ENCODE measurements at regions not wholly inside any gene's neighbourhood (a gene's known extent, or its start where the extent isn't known, plus 50 kb on each side); places are given as distances from the start of the nearest gene placed in this dataset.

DNA sequence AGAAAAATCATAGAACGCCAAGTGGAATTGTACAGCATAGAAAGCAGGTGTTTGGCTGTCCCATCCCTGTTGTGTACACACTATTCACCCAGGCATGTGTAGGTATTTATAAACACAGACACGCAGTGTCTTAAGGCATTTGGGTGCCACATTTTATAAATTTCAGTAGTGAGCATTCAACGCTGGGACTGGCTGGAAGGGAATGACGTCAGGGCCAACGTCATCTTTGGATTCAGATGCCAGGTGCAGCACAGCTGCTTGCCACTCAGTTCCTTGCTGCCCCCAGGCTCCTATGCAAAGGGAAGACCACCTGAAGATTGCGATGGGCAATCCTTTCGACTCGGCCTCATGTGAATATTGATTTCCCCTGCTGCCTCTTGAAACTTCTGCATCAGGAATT is 461.7 kb upstream of the SOX11 start:
- H3K27ac ChIP-seq, result no peak overlapping the region
- no peaks in the 10 kb centered on the region for H3K36me3 ChIP-seq
- H3K4me1 ChIP-seq, result no peaks in the 10 kb centered on the region
- TF ChIP-seq, protein P1, sequence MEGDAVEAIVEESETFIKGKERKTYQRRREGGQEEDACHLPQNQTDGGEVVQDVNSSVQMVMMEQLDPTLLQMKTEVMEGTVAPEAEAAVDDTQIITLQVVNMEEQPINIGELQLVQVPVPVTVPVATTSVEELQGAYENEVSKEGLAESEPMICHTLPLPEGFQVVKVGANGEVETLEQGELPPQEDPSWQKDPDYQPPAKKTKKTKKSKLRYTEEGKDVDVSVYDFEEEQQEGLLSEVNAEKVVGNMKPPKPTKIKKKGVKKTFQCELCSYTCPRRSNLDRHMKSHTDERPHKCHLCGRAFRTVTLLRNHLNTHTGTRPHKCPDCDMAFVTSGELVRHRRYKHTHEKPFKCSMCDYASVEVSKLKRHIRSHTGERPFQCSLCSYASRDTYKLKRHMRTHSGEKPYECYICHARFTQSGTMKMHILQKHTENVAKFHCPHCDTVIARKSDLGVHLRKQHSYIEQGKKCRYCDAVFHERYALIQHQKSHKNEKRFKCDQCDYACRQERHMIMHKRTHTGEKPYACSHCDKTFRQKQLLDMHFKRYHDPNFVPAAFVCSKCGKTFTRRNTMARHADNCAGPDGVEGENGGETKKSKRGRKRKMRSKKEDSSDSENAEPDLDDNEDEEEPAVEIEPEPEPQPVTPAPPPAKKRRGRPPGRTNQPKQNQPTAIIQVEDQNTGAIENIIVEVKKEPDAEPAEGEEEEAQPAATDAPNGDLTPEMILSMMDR (IDR thresholded peaks at IDR 0.05), result no peak
- H3K27me3 ChIP-seq, result no peaks in the 10 kb centered on the region
- H3K4me3 ChIP-seq, result no peak overlapping the region
- DNase-seq, result no peak
- H3K9me3 ChIP-seq, result no peaks in the 10 kb centered on the region
- intact Hi-C loops (cut with DNase I; ENCODE audit: low total_unique reads), result no loop called here

DNA sequence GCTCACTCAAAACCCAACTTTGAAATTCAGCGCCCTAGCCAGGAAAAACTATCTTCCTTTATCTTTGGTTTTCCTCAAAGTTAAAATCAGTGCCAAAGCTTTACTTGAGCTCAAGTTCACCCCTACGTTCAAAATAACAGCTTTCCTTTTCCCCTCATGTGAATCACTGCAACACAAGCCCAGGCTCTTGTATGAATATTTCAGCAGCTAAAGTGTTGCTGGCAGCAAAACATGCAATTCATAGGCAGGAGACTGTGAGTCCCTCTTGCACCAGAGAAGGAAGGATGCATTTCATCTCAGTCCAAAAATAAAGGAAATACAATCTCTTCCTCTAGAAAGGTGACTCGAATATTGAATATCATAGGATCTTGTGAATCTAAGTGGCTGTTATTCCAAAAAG is 461.3 kb upstream of the SOX11 start:
- Histone ChIP-seq H3K4me1 (no peaks in the 10 kb centered on the region), H3K36me3 (no peaks in the 10 kb centered on the region), H3K9me3 (no peaks in the 10 kb centered on the region), H3K27me3 (no peaks in the 10 kb centered on the region), H3K27ac (no peak overlapping the region), H3K4me3 (no peak overlapping the region)
- TF ChIP-seq, protein P1 (IDR thresholded peaks at IDR 0.05), result no peak
- intact Hi-C loops (cut with DNase I; ENCODE audit: low total_unique reads), result no loop called here
- no peak for DNase-seq

DNA sequence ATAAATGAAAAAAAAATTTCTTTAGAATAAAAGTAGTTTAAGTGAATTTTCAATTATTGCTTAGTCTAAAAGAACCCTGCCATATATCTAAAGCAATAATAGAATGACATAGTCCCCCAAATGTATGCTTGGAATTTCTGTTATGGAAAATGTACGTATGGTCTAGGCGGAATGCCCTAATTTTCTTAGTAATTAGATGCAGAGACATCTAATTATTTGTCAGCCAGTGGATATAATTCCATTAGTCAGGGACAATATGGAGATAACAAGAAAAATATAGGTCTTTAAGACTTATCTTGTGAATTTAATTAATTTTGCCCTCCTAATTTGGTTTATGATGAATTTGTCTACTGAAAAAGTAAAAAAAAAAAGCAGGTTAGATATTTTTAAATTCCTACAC is 460.9 kb upstream of the SOX11 start:
- DNase-seq, result no peak
- intact Hi-C loops (cut with DNase I; ENCODE audit: low total_unique reads), result no loop called here
- Histone ChIP-seq H3K4me1 (no peaks in the 10 kb centered on the region), H3K27me3 (no peaks in the 10 kb centered on the region), H3K9me3 (no peaks in the 10 kb centered on the region), H3K4me3 (no peak overlapping the region), H3K36me3 (no peaks in the 10 kb centered on the region), H3K27ac (no peak overlapping the region)
- TF ChIP-seq, protein P1 (IDR thresholded peaks at IDR 0.05), result no peak

DNA sequence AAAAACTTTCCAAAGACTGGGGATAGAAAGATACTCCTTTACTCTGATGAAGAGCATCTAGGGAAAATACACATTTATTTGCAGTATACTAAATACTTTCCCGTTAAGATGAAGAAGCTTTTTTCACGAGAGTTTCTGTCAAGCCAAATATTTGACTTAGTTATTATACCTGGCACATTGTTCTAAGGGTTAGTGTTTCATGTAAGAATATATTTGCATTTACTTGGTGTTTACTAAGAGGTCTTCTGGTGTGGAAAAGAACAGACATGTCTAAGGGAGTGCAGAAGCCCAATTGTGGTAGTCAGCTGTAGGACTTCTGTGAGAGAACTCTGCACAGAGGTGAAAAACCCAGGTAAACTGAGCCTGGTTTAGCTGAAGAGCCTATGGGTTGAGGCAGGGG is 457.6 kb upstream of the SOX11 start:
- intact Hi-C loops (cut with DNase I; ENCODE audit: low total_unique reads), result no loop called here
- TF ChIP-seq, protein P1 (IDR thresholded peaks at IDR 0.05), result no peak
- Histone ChIP-seq H3K36me3 (no peaks in the 10 kb centered on the region), H3K27ac (no peak overlapping the region), H3K4me1 (no peaks in the 10 kb centered on the region), H3K4me3 (no peak overlapping the region), H3K27me3 (no peaks in the 10 kb centered on the region), H3K9me3 (no peaks in the 10 kb centered on the region)
- no peak for DNase-seq

DNA sequence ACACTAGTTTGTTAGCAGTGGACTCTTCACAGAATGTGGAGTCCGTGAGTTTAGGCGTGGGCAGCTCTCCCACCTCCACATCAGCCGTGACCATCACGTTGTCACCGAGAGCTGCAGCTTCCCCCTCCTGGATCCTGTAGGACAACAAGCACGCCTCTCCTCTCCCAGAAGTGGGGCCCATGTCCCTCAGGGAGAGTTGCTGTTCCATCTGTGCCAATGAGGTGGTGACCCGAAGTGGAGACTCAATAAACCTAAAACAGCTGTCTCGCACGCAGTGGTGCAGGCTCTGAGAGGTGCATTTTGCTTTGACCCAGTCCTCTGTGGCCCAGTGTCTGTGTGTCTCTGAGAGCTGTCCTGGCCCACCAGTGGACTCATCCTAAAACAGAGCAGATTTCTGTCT is 456.5 kb upstream of the SOX11 start:
- Histone ChIP-seq H3K4me3 (no peak overlapping the region), H3K36me3 (no peaks in the 10 kb centered on the region), H3K4me1 (no peaks in the 10 kb centered on the region), H3K27me3 (no peaks in the 10 kb centered on the region), H3K27ac (no peak overlapping the region), H3K9me3 (no peaks in the 10 kb centered on the region)
- intact Hi-C loops (cut with DNase I; ENCODE audit: low total_unique reads), result no loop called here
- DNase-seq, result no peak
- TF ChIP-seq, protein P1 (IDR thresholded peaks at IDR 0.05), result no peak

DNA sequence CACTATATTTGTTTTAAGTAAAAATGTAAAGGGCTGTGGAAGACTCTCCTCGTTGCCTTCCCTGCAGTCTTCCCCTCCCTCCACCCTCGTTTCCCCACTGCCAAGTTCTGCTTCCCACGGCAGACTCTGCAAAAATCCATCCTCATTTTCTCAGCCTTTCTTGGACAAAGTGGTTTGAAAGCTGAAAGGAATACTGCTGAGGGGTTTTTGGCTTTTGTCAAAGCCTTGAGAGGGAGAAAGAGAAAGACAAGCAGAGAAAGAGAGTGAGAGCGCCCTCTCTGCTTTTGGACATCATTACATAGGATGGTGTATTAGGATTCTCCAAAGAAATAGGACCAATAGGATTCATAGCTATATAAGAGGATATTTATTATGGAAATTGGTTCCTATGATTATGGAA is 455.9 kb upstream of the SOX11 start:
- H3K4me1 ChIP-seq, result no peaks in the 10 kb centered on the region
- no peak overlapping the region for H3K4me3 ChIP-seq
- H3K27me3 ChIP-seq, result no peaks in the 10 kb centered on the region
- TF ChIP-seq, protein P1 (IDR thresholded peaks at IDR 0.05), result no peak
- no peak for DNase-seq
- intact Hi-C loops (cut with DNase I; ENCODE audit: low total_unique reads), result no loop called here
- H3K27ac ChIP-seq, result no peak overlapping the region
- no peaks in the 10 kb centered on the region for H3K9me3 ChIP-seq
- H3K36me3 ChIP-seq, result no peaks in the 10 kb centered on the region
